ENCODE measurements at regions not wholly inside any gene's neighbourhood (a gene's known extent, or its start where the extent isn't known, plus 50 kb on each side); places are given as distances from the start of the nearest gene placed in this dataset.

GRCh38 chr9:121558473-121558872 is 58.8 kb upstream of the GGTA1 start:
- DNase-seq (ENCODE audit: low spot score) = no peak
- in situ Hi-C loops (cut with MboI; ENCODE audit: low pct_unique_long_range_greater_than_20kb, low sequenced_read_pairs, unreplicated experiment) = no loop called here
- TF ChIP-seq, protein P1, sequence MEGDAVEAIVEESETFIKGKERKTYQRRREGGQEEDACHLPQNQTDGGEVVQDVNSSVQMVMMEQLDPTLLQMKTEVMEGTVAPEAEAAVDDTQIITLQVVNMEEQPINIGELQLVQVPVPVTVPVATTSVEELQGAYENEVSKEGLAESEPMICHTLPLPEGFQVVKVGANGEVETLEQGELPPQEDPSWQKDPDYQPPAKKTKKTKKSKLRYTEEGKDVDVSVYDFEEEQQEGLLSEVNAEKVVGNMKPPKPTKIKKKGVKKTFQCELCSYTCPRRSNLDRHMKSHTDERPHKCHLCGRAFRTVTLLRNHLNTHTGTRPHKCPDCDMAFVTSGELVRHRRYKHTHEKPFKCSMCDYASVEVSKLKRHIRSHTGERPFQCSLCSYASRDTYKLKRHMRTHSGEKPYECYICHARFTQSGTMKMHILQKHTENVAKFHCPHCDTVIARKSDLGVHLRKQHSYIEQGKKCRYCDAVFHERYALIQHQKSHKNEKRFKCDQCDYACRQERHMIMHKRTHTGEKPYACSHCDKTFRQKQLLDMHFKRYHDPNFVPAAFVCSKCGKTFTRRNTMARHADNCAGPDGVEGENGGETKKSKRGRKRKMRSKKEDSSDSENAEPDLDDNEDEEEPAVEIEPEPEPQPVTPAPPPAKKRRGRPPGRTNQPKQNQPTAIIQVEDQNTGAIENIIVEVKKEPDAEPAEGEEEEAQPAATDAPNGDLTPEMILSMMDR (IDR thresholded peaks at IDR 0.05; ENCODE audit: extremely low read depth, insufficient read depth, missing control alignments) = no peak

- DNase-seq (ENCODE audit: low spot score) = no peak
- in situ Hi-C loops (cut with MboI; ENCODE audit: low pct_unique_long_range_greater_than_20kb, low sequenced_read_pairs, unreplicated experiment) = no loop called here
- TF ChIP-seq, protein P1 (IDR thresholded peaks at IDR 0.05; ENCODE audit: extremely low read depth, insufficient read depth, missing control alignments) = no peak
Measured at GRCh38 chr9:121559183-121559582, 59.5 kb upstream of the GGTA1 start.

- in situ Hi-C loops (cut with MboI; ENCODE audit: low pct_unique_long_range_greater_than_20kb, low sequenced_read_pairs, unreplicated experiment) = no loop called here
- TF ChIP-seq, protein P1 (IDR thresholded peaks at IDR 0.05; ENCODE audit: extremely low read depth, insufficient read depth, missing control alignments) = no peak
- no peak for DNase-seq (ENCODE audit: low spot score)
Measured at GRCh38 chr9:121560921-121561320, 61.3 kb upstream of the GGTA1 start.

- TF ChIP-seq, protein P1 (IDR thresholded peaks at IDR 0.05; ENCODE audit: extremely low read depth, insufficient read depth, missing control alignments) = no peak
- in situ Hi-C loops (cut with MboI; ENCODE audit: low pct_unique_long_range_greater_than_20kb, low sequenced_read_pairs, unreplicated experiment) = no loop called here
- DNase-seq (ENCODE audit: low spot score) = no peak
Measured at GRCh38 chr9:121561385-121562222, 62.0 kb upstream of the GGTA1 start.

GRCh38 chr9:121562301-121562700 is 62.7 kb upstream of the GGTA1 start:
- DNase-seq (ENCODE audit: low spot score) = no peak
- TF ChIP-seq, protein P1 (IDR thresholded peaks at IDR 0.05; ENCODE audit: extremely low read depth, insufficient read depth, missing control alignments) = no peak
- in situ Hi-C loops (cut with MboI; ENCODE audit: low pct_unique_long_range_greater_than_20kb, low sequenced_read_pairs, unreplicated experiment) = no loop called here

DNA sequence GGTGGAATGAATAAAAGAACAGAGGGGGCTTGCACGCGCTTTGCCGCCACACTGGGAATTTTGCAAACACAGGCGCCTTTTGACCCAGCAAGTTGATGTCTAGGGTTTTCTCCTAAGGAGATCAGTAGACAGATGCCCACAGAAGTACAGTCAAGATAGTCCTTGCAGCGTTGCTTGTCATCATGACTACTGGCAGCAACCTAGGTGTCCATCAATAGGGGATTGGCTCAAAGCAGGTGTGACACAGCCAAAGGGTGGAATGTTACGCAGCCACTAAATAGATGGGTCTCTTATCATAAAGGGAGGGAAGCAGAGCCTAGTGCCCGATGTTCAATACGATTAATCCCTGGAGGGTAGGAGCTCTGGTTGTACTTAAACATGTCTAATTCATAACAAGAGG is 63.8 kb upstream of the GGTA1 start:
- TF ChIP-seq, protein P1 (IDR thresholded peaks at IDR 0.05; ENCODE audit: extremely low read depth, insufficient read depth, missing control alignments) = no peak
- DNase-seq (ENCODE audit: low spot score) = no peak
- in situ Hi-C loops (cut with MboI; ENCODE audit: low pct_unique_long_range_greater_than_20kb, low sequenced_read_pairs, unreplicated experiment) = no loop called here

Measured in GM13977 (cell line).